HG03342 (cell line): ENCODE measurements at regions not wholly inside any gene's neighbourhood (a gene's known extent, or its start where the extent isn't known, plus 50 kb on each side); places are given as distances from the start of the nearest gene placed in this dataset.
"Not testable (repeated sequence)": the region's sequence is repeated elsewhere in the genome, so short reads cannot be mapped to it uniquely, and the experiment has no call there.

ENCODE experiments used
- ATAC-seq: cut with Tn5 transposase; IDR thresholded peaks from one replicate; pipeline ENCODE4 v1.9.1; 2021; ENCODE audit warnings: mild to moderate bottlenecking, moderate library complexity; ENCODE audit not compliant: unreplicated experiment

DNA sequence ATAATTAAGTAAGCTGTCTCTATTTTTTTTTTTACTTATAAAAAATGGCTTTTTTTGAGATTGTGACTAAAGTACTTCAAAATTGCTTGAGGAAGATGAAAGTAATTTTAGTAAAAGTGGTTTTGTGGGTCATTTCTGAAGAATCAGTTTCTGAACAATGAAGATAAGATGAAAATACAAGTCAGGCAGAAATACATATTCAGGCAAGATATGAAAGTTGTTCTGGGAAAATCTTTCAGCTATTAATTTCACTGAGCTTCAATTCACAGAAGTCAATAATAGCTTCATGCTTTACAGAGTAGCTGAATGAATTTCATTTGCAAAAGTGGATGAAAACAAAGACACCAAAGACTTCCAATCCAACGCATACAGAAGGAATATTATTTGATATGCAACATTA lies 305.2 kb upstream of the ARSJ start:
- no peak for ATAC-seq

DNA sequence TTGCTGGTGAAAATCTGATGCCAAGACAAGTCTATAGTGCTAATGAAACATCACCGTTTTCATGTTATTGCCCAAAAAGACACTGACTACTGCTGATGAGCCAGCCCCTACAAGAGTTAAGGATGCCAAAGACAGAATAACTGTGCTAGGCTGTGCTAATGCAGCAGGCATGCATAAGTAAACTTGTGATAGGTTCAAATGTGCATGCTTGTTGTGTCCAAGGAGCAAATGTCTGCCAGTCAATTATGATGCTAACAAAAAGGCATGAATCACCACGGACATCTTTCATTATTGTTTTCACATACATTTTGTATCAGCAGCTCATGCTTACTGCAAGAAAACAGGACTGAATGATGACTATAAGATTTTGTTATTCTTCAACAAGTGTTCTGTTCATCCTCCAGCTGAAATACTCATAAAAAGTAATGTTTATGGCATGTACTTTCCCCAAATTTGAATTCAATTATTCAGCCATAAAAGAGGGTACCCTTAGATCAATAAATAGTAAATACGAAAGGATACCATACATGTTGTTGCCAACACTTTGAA lies 306.9 kb upstream of the ARSJ start:
- no peak for ATAC-seq

DNA sequence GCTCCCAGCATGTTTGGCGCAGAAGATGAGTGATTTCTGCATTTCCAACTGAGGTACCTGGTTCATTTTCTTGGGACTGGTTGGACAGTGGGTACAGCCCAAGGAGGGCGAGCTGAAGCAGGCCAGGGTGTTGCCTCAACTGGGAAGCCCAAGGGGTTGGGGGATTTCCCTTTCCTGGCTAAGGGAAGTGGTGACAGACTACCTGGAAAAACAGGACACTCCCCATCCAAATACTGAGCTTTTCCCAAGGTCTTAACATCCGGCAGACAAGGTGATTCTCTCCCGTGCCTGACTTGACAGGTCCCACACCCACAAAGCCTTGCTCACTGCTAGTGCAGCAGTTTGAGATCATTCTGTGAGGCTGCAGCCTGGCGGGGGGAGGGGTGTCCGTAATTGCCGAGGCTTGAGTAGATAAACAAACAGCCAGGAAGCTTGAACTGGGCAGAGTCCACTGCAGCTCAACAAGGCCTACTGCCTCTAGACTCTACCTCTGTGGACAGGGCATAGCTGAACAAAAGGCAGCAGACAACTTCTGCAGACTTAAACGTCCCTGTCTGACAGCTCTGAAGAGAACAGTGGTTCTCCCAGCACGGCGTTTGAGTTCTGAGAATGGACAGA lies 307.7 kb upstream of the ARSJ start:
- ATAC-seq = no peak

DNA sequence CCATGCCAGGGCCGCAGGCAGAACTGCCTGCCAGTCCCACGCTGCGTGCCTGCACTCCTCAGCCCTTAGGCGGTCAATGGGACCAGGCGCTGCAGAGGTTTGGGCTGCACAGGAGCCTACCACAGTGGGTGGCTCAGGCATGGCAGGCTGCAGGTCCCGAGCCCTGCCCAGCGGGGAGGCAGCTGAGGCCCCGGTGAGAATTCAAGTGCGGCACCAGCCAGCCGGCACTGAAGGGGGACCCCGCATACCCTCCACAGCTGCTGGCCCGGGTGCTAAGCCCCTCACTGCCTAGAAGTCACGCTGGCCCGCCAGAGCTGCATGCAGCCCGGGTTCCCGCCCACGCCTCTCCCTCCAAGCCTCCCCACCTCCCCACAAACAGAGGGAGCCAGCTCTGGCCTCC lies 302.5 kb upstream of the UGT8 start:
- no peak for ATAC-seq

DNA sequence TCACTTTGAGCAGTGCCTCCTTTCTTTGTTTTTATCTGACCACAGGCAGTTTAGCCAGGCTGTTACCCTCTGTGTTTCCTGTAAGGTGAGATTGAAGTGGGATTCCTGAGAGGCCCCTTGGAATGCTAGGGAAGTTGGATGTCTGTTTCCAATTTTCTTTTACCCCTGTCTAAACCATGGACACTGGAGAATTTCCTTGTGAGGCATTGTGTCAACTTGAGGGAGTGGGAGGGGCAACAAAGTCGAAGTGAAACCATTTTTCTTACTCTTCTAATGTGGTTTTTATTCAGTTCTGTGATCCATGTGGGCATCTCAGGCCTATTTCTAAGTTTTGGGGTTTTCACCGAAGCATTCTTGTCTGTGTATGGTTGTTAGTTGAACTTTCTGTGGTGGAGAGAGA lies 296.1 kb upstream of the UGT8 start:
- ATAC-seq = no peak

DNA sequence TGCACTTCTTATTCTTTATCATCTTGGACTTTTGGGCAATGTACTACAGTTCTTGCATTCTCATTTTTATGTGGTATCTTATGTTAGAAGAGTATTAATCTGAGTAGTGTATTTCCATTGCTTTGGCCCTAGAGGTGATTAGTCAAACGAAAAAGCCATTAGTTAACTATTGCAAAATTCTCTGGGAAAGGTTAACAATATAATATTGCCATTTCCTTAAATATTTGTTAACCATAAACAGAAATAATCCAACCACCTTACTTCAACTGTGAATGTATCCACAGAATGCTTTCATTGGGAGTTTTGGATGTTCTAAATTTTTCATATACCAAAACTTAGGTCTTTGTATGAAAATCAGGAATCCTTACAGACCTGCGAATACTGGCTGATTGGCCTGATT lies 294.6 kb upstream of the UGT8 start:
- ATAC-seq = no peak

DNA sequence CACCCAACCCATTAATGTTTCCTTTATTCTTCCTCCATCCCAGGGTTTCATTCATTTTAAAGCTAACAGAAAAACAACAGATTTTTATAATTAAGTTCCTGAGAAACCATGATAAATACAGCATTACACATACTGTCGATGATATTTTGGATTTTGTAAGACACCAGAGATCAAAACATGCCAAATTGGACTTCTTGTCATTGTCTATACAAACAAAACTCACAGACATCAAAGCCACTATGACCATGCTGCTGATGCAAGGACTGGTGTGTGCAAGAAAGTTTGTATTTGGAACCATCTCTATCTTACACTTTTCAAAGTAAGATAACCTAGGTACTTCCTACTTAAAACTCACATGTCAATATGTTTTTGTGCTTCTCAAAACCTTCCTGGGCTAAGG lies 294.0 kb upstream of the UGT8 start:
- ATAC-seq = no peak

DNA sequence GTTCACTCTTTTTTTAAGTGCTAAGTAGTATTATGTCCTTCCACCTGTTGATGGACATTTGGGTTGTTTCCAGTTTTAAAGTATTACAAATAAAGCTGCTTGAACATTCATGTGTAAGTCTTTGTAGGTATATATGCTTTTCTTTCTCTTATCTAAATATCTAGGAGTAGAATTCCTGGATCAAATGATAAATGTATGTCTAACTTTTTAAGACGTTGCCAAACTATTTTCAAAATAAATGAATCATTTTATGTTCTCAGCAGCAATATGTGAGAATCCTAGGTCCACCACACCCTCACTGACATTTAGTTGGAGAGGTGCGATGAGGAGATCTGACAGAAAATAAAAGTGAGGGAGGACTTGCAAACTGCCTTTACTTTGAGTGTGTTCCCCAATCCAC lies 291.7 kb upstream of the UGT8 start:
- no peak for ATAC-seq

DNA sequence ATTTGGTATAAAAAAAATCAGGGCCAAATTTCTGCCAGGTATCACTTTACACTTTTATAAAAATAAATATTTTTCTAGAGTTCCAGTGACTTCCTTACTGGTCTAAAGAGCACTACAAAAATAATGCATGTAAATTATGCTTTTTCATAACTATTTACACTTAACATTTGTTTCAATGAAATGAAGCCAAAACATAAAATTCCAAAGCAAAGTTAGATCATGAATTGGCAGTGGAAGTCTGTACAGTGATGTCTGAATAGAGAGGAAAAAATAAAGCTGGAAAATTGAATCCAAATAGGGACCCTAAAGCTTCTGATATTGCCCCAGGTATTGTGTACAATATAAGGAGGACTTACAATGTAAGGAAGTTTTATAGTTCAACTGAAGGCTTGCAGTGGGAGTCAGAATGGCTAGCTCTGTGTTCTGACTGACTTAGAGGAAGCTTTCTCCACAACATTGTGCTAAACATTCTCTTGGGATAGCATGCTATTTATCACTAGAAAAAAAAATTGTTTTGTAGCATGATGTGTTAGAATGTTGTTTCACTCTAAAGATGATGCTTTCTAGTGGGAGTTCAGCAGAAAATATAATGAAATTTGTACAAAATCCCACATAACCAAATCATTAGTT lies 288.2 kb upstream of the UGT8 start:
- no peak for ATAC-seq

DNA sequence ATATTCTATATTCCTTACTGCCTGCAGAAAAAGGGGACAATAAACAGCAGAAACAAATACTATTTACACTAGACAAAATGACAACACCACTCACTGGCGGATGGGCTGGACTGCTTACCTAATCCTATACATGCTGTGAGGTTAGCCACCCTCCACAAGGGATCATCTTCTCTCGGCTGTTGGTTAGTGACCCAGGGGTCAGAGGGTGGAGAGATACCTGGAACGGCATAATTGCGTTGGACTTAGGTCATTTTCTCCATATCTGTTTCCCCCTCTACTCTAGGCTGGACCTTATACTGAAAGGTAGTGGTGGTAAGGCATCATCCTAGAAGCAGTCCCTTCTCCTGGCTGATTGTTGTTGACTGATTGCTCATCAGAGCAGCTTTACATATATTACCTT lies 286.8 kb upstream of the UGT8 start:
- ATAC-seq = no peak

DNA sequence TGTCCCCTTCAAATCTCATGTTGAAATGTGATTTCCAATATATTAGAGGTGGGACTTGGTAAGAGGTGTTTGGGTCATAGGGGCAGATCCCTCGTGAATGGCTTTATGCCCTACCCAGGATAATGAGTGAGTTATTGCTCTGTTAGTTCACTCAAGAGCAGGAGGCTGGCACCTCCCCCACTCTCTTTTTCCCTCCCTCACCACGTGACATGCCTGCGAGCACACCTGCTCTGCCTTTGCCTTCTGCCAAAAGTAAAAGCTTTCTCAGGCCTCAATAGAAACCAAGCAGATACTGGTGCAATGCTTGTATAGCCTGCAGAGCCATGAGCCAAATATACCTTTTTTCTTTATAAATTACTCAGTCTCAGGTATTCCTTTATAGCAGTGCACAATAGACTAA lies 286.3 kb upstream of the UGT8 start:
- ATAC-seq = no peak

DNA sequence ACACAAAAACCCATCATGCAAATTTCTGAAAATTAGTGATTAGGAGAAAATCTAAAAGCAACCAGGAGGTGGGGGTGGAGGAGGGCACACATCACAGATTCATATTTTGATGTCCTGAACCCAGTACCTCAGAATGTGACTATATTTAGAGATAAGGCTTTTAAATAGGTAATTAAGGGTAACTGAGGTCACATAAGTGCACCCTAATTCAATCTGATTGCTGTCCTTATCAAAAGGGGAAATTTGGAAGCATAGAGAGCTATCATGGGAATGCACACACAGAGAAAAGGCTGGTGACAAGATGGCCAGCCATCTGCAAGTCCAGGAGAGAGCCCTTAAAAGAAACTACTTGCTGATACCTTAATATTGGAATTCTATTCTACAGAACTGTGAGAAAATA lies 281.8 kb upstream of the UGT8 start:
- no peak for ATAC-seq

DNA sequence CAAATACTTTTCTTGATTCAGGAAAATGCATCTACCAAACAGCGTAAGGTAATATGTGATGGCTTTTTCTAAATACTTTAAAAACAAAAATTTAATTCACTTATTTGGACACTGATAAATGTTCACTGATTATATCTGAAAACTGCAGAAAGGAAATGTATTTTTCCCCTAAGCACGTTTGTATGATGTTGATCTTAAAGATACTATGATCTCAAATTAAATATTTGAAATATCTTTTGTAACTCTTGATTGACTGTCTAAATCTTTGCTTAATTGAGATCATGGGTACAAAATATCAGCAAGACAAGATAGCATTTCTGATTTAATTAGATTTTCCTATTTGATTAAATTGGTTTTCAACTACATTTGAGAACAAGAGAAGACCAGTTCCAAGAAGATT lies 281.0 kb upstream of the UGT8 start:
- ATAC-seq = no peak

DNA sequence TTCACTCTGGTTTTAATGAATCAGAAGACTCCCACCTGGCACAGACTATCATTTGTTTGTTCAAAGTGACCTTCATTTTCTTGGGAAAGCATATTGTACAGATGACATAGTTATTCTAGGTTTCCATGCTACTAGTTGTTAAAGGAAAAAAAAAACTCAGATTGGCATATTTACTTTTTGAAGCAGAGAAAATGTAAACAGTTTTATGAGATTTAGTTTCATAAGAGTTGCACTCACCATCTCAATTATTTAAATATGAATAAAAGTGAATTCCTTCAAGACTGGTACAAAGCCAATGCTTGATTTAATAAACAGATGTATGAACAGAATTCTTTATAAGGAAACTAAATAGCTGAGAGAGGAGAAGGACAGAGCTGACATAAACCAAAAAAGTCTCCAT lies 280.3 kb upstream of the UGT8 start:
- ATAC-seq = no peak

DNA sequence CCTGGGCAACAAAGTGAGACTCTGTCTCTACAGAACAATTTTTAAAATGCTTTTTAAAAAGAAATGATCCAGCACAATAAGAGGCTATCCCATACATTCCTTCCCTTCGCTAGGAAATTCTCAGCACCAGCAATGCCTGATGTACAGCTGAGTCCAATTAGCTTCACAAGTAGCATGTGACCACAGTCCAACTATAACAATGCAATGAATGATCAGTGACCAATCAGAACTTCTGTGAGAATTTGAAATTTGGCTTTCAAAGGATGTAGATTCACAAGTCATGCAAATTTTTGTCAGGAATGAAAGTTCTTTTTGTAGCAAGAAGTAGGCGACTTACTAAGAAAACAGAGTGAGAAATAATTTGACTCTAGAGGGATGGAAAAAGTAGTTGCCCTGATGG lies 278.5 kb upstream of the UGT8 start:
- no peak for ATAC-seq

DNA sequence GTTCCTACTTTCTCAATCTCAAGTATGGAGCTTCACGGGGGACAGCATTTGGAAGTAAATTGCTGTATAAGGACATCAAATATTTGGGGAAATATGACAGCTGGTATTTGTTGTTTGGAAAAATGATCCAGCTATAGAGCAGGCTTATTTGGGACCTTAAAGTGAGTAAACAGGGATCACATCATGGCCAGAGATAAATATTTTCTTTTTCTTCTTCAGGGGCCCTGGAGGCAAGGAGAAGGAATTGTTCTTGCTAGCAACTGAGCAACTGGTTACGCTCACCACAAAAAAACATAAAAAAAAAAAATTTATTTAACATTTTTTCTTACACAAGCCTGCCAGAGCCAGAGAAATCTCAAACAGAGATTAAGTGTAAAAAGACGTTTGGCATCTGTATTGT lies 277.2 kb upstream of the UGT8 start:
- no peak for ATAC-seq

DNA sequence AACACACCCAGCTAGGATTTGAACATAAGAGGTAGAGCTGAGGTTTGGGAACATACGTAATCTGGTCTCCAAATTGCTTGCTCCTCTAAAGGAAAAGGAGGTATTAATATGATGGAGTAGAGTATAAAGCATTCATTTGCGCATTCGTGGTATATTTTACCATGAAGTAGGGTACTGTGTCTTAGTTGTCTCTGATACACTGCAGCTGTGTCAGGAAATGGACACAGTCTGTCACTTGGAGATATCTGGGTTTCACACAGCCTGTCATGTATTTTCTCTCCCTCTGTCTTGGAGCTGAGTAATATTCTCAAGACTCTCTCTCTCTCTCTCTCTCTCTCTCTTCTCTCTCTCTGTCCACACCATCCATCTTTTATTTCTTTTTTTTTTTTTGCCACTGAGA lies 274.8 kb upstream of the UGT8 start:
- no peak for ATAC-seq

DNA sequence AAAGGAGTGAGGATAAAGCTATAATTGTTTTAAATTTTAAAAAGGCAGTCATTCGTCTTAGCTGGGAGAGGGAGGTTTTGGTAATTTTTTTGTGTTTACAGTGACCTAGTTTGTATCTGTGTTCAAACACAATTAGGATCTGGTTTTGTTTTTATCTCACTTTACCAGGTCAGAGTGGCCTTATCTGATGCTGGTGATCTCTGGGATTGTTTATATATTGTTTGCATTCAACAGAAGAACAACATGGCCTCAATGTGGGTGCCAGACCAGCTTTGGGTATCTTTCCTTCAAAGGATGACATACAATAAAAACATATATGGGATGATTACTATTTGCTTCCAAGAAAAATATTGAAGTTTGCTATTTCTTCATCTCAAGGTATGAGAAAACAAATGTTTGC lies 272.2 kb upstream of the UGT8 start:
- ATAC-seq = no peak

DNA sequence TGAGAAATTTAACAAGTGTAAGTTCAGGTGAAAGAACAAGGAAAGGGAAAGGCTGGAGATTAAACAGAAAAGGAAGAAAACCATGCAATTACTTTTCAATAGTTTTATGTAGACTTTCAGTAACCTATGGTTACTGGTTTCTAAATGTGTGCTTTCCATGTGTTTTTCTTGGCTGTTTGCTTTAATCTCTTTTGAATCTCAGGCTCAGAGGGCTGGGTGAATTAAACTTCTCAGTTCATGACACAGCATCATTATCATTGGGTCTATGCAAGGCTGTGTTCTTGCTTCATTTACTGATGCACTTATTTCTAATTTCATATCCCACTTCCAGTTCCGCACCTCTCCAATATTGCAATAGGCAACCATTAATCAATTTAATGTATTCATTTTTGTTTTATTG lies 266.5 kb upstream of the UGT8 start:
- ATAC-seq = no peak

DNA sequence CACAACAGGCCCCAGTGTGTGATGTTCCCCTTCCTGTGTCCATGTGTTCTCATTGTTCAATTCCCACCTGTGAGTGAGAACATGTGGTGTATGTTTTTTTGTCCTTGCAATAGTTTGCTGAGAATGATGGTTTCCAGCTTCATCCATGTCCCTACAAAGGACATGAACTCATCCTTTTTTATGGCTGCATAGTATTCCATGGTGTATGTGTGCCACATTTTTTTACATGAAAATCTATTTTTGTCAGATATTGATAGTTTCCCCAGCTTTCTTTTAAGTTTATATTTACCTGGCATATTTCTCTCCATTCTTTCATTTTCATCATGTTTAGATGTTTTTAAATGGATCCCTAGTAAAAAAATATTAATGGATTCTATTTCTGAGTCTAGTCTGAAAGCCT lies 264.2 kb upstream of the UGT8 start:
- ATAC-seq = not testable (repeated sequence)

DNA sequence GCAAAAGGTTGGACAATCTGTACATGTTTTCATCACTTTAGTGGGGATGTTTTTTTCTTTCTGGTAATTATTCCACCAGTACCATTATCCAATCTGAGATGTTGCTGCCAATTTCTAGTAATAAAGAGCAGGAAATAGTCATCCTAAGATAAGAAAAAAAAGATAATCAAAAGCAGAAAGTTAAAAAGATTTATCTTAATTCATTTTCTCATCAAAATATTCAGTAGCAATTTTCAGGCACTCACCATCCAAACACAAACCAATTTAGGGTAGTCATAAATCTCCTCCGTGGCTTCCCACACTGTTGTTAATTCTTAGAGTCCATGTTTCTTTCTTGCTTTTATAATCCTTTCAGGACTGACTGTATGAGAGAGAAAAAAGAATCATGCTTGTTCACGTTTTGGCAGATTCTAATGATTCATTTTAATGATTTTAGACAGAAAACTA lies 263.7 kb upstream of the UGT8 start:
- no peak for ATAC-seq

DNA sequence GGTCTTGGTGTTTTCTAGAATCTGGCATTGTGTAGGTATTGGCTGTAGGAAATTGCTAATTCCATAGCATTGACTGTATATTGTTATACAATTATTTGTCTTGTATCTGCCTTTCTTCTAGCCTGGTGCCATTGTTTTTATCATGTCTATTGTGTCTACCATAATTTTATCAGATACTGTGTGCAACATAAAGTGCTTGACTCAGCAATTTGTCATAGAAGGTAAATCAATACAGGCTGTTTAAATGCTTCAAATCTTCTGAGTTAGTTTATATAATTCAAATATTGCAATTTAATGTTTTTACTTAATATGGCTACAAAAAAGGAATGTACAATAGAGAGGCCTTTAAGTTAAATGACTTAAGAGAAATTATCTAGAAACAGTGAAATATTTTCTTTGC lies 263.3 kb upstream of the UGT8 start:
- ATAC-seq = no peak

DNA sequence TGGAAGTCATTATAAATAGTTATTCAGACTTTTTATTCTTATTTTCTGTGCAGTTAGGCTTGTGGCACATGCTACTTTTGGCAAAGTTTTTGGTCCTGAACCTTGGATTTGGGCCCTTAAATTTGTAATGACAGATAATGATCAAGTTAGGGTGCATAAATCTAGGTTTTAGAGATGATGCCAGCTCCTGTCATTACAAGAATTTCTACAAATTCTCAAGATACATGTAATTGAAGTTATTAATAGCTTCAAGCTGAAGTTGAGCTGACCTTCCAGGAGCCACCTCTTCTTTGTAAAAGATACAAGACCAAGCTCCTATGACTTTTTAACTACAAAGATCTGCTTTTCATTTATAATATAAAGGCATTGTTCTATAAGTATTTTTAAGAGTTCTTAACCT lies 255.6 kb upstream of the UGT8 start:
- no peak for ATAC-seq
